IMR-90 (cell line): ENCODE measurements at regions not wholly inside any gene's neighbourhood (a gene's known extent, or its start where the extent isn't known, plus 50 kb on each side); places are given as distances from the start of the nearest gene placed in this dataset.

Experiments used
- ATAC-seq: fragments of 200-7000 bp; cut with Tn5 transposase; 2 replicates; pipeline ENCODE4 v1.9.1; 2020; ENCODE audit warnings: low read depth, mild to moderate bottlenecking, moderate library complexity
- BruUV-seq: library from RNA; stranded (reverse); fragments of 400-500 nt; replicated peaks from 2 replicates; lab custom pipeline; 2021; lab: Mats Ljungman, UMichigan
- CTCF ChIA-PET: fragments of 300-600 bp; formaldehyde crosslinking; extraction: SDS; loops from one replicate; lab custom pipeline; 2021; ENCODE audit warnings: antibody characterized with exemption; lab: Yijun Ruan, JAX
- POLR2A ChIA-PET: fragments of 300-600 bp; sonication (Branson Sonifier 250); formaldehyde crosslinking; loops from one replicate; lab custom pipeline; 2022; ENCODE audit warnings: antibody characterized with exemption; ENCODE audit not compliant: unreplicated experiment; lab: Charles Lee
- DNase-seq: peaks from one replicate; pipeline ENCODE4 v3.0.0; 2013
- H2AFZ ChIP-seq: replicated peaks from 2 replicates; pipeline ENCODE3; 2013; ENCODE audit warnings: low read length, mild to moderate bottlenecking; ENCODE audit not compliant: poor library complexity
- H2AK5ac ChIP-seq: 2 replicates; pipeline ENCODE4 v1.6.1; 2013; ENCODE audit warnings: low read depth, low read length, inconsistent platforms
- H2AK9ac ChIP-seq: replicated peaks from 2 replicates; pipeline ENCODE3; 2013; ENCODE audit warnings: mild to moderate bottlenecking, low read depth, low read length, moderate library complexity; ENCODE audit not compliant: poor library complexity
- H2BK120ac ChIP-seq: 2 replicates; pipeline ENCODE4 v1.6.1; 2013; ENCODE audit warnings: low read depth, low read length, inconsistent platforms
- H2BK15ac ChIP-seq: 3 replicates; pipeline ENCODE4 v1.6.1; 2013; ENCODE audit warnings: low read depth, low read length, inconsistent platforms
- H2BK20ac ChIP-seq: 2 replicates; pipeline ENCODE4 v1.6.1; 2013; ENCODE audit warnings: low read depth, mild to moderate bottlenecking, inconsistent platforms, low read length, moderate library complexity
- H2BK5ac ChIP-seq: 2 replicates; pipeline ENCODE4 v1.6.1; 2013; ENCODE audit warnings: mild to moderate bottlenecking, low read depth, low read length, inconsistent platforms; ENCODE audit not compliant: poor library complexity, severe bottlenecking
- H3K14ac ChIP-seq: replicated peaks from 2 replicates; pipeline ENCODE4 v1.6.1; 2013; ENCODE audit warnings: low read depth, low read length, inconsistent platforms
- H3K18ac ChIP-seq: 2 replicates; pipeline ENCODE4 v1.6.1; 2013; ENCODE audit warnings: low read depth, low read length, control low read depth
- H3K23ac ChIP-seq: 2 replicates; pipeline ENCODE4 v1.6.1; 2013; ENCODE audit warnings: low read depth, low read length, inconsistent platforms
- H3K27ac ChIP-seq: 2 replicates; pipeline ENCODE4 v1.5.1; 2013; ENCODE audit warnings: mild to moderate bottlenecking, control low read depth, low read length; ENCODE audit not compliant: insufficient read depth
- H3K27me3 ChIP-seq: 2 replicates; pipeline ENCODE4 v1.6.1; 2013; ENCODE audit warnings: low read length; ENCODE audit not compliant: control insufficient read depth, insufficient read depth
- H3K36me3 ChIP-seq: 2 replicates; pipeline ENCODE4 v1.6.1; 2013; ENCODE audit warnings: low read length, mixed read lengths; ENCODE audit not compliant: control insufficient read depth, insufficient read depth
- H3K4ac ChIP-seq: 2 replicates; pipeline ENCODE4 v1.6.1; 2013; ENCODE audit warnings: low read depth, low read length, inconsistent platforms
- H3K4me1 ChIP-seq: 2 replicates; pipeline ENCODE4 v1.6.1; 2013; ENCODE audit warnings: low read length, mixed read lengths; ENCODE audit not compliant: control insufficient read depth, insufficient read depth
- H3K4me2 ChIP-seq: 2 replicates; pipeline ENCODE4 v1.6.1; 2013; ENCODE audit warnings: low read depth, mild to moderate bottlenecking, control low read depth, low read length, moderate library complexity
- H3K4me3 ChIP-seq: 2 replicates; pipeline ENCODE4 v1.5.1; 2013; ENCODE audit warnings: low read depth, mild to moderate bottlenecking, control low read depth, low read length, moderate library complexity; ENCODE audit not compliant: insufficient read depth
- H3K56ac ChIP-seq: 2 replicates; pipeline ENCODE4 v1.6.1; 2013; ENCODE audit warnings: low read length, inconsistent platforms; ENCODE audit not compliant: insufficient read depth; ENCODE audit errors: extremely low read depth
- H3K79me1 ChIP-seq, 2 experiments: 2 replicates each; pipeline ENCODE4 v1.6.1; 2013; ENCODE audit warnings: low read length in 2 of 2, inconsistent platforms in 1 of 2, low read depth in 1 of 2
- H3K9ac ChIP-seq: 2 replicates; pipeline ENCODE4 v1.6.1; 2013; ENCODE audit warnings: low read depth, low read length, control low read depth
- H3K9me1 ChIP-seq: 2 replicates; pipeline ENCODE4 v1.6.1; 2013; ENCODE audit warnings: low read length, inconsistent platforms; ENCODE audit not compliant: insufficient read depth
- H3K9me3 ChIP-seq: 2 replicates; pipeline ENCODE4 v1.6.1; 2013; ENCODE audit warnings: low read length; ENCODE audit not compliant: control insufficient read depth, insufficient read depth
- H4K20me1 ChIP-seq: 2 replicates; pipeline ENCODE4 v1.6.1; 2013; ENCODE audit warnings: low read length, inconsistent platforms; ENCODE audit not compliant: insufficient read depth
- H4K5ac ChIP-seq: 2 replicates; pipeline ENCODE4 v1.6.1; 2013; ENCODE audit warnings: mild to moderate bottlenecking, low read depth, low read length, control low read depth
- H4K8ac ChIP-seq, 2 experiments: 2 replicates each; pipeline ENCODE4 v1.6.1; 2013; ENCODE audit warnings: low read depth in 2 of 2, low read length in 2 of 2, control low read depth in 1 of 2, inconsistent platforms in 1 of 2
- H4K91ac ChIP-seq: 2 replicates; pipeline ENCODE4 v1.6.1; 2013; ENCODE audit warnings: low read depth, low read length, inconsistent platforms; ENCODE audit not compliant: insufficient read depth
- BHLHE40 ChIP-seq: fragments of 150-350 bp; IDR thresholded peaks from 2 replicates; pipeline ENCODE4 v1.6.1; 2016; ENCODE audit warnings: mild to moderate bottlenecking, low read depth, low read length
- CEBPB ChIP-seq: IDR thresholded peaks from 2 replicates; pipeline ENCODE4 v1.6.1; 2012; ENCODE audit warnings: low read depth, low read length, improper control_type of control experiment
- CHD1 ChIP-seq: IDR thresholded peaks from 2 replicates; pipeline ENCODE4 v1.6.1; 2012; ENCODE audit warnings: low read depth, low read length, improper control_type of control experiment
- FOS ChIP-seq: fragments of 150-350 bp; IDR thresholded peaks from 2 replicates; pipeline ENCODE4 v1.6.1; 2016; ENCODE audit warnings: low read depth, low read length
- MAFK ChIP-seq: IDR thresholded peaks from 2 replicates; pipeline ENCODE4 v1.6.1; 2012; ENCODE audit warnings: low read depth, low read length, improper control_type of control experiment
- MAZ ChIP-seq: IDR thresholded peaks from 2 replicates; pipeline ENCODE4 v1.6.1; 2012; ENCODE audit warnings: low read depth, mild to moderate bottlenecking, low read length, improper control_type of control experiment, moderate library complexity, borderline replicate concordance
- POLR2A ChIP-seq: IDR thresholded peaks from 2 replicates; pipeline ENCODE4 v1.6.1; 2012; ENCODE audit warnings: mild to moderate bottlenecking, low read depth, low read length
- RAD21 ChIP-seq: IDR thresholded peaks from 2 replicates; pipeline ENCODE4 v1.6.1; 2012; ENCODE audit warnings: low read length, improper control_type of control experiment
- RCOR1 ChIP-seq: IDR thresholded peaks from 2 replicates; pipeline ENCODE4 v1.6.1; 2012; ENCODE audit warnings: mild to moderate bottlenecking, low read length, improper control_type of control experiment; ENCODE audit not compliant: insufficient replicate concordance
- RFX5 ChIP-seq: IDR thresholded peaks from 2 replicates; pipeline ENCODE4 v1.8.0; 2012; ENCODE audit warnings: low read depth, mild to moderate bottlenecking, low read length, moderate library complexity
- WGBS, 2 experiments: methylation state at CpG; one replicate each; pipeline versions ENCODE4 v1.1.5 to v1.1.7; 2013; ENCODE audit warnings: missing lambda C conversion rate in 2 of 2; ENCODE audit not compliant: insufficient read length in 1 of 2; ENCODE audit errors: extremely low coverage in 2 of 2; 5-methylcytosine and 5-hydroxymethylcytosine counted together
- dilution Hi-C: fragments of 300-500 bp; cut with HindIII; formaldehyde crosslinking; loops from one replicate; pipeline ENCODE4 v1.14.3; 2018; ENCODE audit warnings: low sequenced_read_pairs; ENCODE audit not compliant: unreplicated experiment
- in situ Hi-C: fragments of 300-500 bp; cut with MboI; formaldehyde crosslinking; loops from 3 replicates; pipeline ENCODE4 v1.14.3; 2019; ENCODE audit warnings: low sequenced_read_pairs, inconsistent platforms, mixed read lengths
- intact Hi-C: fragments of 100-400 bp; cut with micrococcal nuclease; formaldehyde crosslinking; loops from 2 replicates; pipeline ENCODE4 v1.10.0; 2022
- TF ChIP-seq, protein P1 (sequence below): fragments of 150-350 bp; IDR thresholded peaks from 2 replicates; pipeline ENCODE4 v1.6.1; 2017; ENCODE audit warnings: mild to moderate bottlenecking, antibody characterized with exemption, low read length, low read depth
- TF ChIP-seq, protein P2 (sequence below): fragments of 150-350 bp; IDR thresholded peaks from 2 replicates; pipeline ENCODE4 v1.6.1; 2016; ENCODE audit warnings: low read depth, mild to moderate bottlenecking, low read length, moderate library complexity, borderline replicate concordance

DNA sequence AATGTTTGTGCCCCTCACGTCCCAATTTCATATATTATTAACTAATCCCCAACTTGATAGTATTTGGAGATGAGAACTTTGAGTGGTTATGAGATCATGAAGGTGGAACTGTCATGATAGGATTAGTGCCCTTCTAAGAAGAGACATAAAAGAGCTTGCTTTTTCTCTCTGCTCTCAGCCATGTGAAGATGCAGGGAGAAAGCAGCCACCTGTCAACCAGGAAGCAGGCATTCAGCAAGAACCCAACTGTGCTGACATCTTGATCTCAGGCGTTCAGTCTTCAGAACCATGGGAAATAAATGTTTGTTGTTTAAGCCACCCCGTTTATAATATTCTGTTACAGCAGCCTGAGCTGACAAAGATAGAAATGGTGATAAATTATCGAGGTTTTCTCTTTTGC lies 278.7 kb upstream of the KCNMB2 start:
- Histone ChIP-seq H3K4ac (no peak overlapping the region), H2BK5ac (no peak overlapping the region), H3K9ac (no peak overlapping the region), H2AK5ac (no peak overlapping the region), H2AFZ (no peak overlapping the region), H2BK15ac (no peak overlapping the region), H3K18ac (no peak overlapping the region), H3K9me1 (no peaks in the 10 kb centered on the region), H3K4me1 (0 out of 2 replicates have a peak, but pooled peaks cover 1% of the 10 kb centered on the region), H2AK9ac (no peak overlapping the region), H3K14ac (no peak overlapping the region), H2BK20ac (no peak overlapping the region), H3K9me3 (no peaks in the 10 kb centered on the region), H3K56ac (no peak overlapping the region), H3K36me3 (no peaks in the 10 kb centered on the region), H3K23ac (no peak overlapping the region), H3K79me1 (no peaks in the 10 kb centered on the region), H4K5ac (no peak overlapping the region), H2BK120ac (no peak overlapping the region), H3K4me2 (no peak overlapping the region), H3K27ac (no peak overlapping the region), H4K8ac (no peak overlapping the region), H4K91ac (no peak overlapping the region), H4K20me1 (no peaks in the 10 kb centered on the region), H3K4me3 (no peak overlapping the region), H3K27me3 (no peaks in the 10 kb centered on the region)
- BruUV-seq = no TSS peak
- in situ Hi-C loops (no loop called here), dilution Hi-C loops (no loop called here), intact Hi-C loops (no loop called here)
- no peak for ATAC-seq
- ChIA-PET POLR2A (no interaction called here), CTCF (no interaction called here)
- WGBS, 2 experiments = no CpG with 5 or more reads among the region's 4 CpGs
- DNase-seq = no peak
- TF ChIP-seq, protein P1, sequence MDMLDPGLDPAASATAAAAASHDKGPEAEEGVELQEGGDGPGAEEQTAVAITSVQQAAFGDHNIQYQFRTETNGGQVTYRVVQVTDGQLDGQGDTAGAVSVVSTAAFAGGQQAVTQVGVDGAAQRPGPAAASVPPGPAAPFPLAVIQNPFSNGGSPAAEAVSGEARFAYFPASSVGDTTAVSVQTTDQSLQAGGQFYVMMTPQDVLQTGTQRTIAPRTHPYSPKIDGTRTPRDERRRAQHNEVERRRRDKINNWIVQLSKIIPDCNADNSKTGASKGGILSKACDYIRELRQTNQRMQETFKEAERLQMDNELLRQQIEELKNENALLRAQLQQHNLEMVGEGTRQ = no peak
- TF ChIP-seq MAFK (no peak), MAZ (no peak), RCOR1 (no peak), RFX5 (no peak), BHLHE40 (no peak), FOS (no peak), POLR2A (no peak), RAD21 (no peak), CEBPB (no peak), CHD1 (no peak)
- TF ChIP-seq, protein P2, sequence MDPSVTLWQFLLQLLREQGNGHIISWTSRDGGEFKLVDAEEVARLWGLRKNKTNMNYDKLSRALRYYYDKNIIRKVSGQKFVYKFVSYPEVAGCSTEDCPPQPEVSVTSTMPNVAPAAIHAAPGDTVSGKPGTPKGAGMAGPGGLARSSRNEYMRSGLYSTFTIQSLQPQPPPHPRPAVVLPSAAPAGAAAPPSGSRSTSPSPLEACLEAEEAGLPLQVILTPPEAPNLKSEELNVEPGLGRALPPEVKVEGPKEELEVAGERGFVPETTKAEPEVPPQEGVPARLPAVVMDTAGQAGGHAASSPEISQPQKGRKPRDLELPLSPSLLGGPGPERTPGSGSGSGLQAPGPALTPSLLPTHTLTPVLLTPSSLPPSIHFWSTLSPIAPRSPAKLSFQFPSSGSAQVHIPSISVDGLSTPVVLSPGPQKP = no peak
